GM18867 (cell line): ENCODE measurements at regions not wholly inside any gene's neighbourhood (a gene's known extent, or its start where the extent isn't known, plus 50 kb on each side); places are given as distances from the start of the nearest gene placed in this dataset.
A peak's percentile ranks its signal among the peaks of the same experiment; 100 is the strongest.
"Not testable (repeated sequence)": the region's sequence is repeated elsewhere in the genome, so short reads cannot be mapped to it uniquely, and the experiment has no call there.

ENCODE experiments used
- ATAC-seq: cut with Tn5 transposase; IDR thresholded peaks from one replicate; pipeline ENCODE4 v1.9.1; 2021; ENCODE audit warnings: mild to moderate bottlenecking, moderate library complexity; ENCODE audit not compliant: unreplicated experiment

- ATAC-seq: no peak
These were observed 171.8 kb upstream of the CLNK start for GRCh38 chr4:10856271-10856782.

GRCh38 chr4:10853196-10853595 is 168.6 kb upstream of the CLNK start:
- ATAC-seq: no peak

GRCh38 chr4:10841697-10842096 is 157.1 kb upstream of the CLNK start:
- no peak for ATAC-seq

- no peak for ATAC-seq
These were observed 152.6 kb upstream of the CLNK start for GRCh38 chr4:10837151-10837550.

GRCh38 chr4:10832806-10833628 is 148.4 kb upstream of the CLNK start:
- no peak for ATAC-seq

GRCh38 chr4:10831727-10832408 is 147.3 kb upstream of the CLNK start:
- ATAC-seq: no peak

- ATAC-seq: not testable (repeated sequence)
These were observed 144.5 kb upstream of the CLNK start for GRCh38 chr4:10828918-10829538.

- ATAC-seq: no peak
These were observed 137.3 kb upstream of the CLNK start for GRCh38 chr4:10821826-10822225.

GRCh38 chr4:10816571-10816970 is 132.0 kb upstream of the CLNK start:
- no peak for ATAC-seq

- no peak for ATAC-seq
These were observed 127.4 kb upstream of the CLNK start for GRCh38 chr4:10811991-10812390.

- no peak for ATAC-seq
These were observed 125.8 kb upstream of the CLNK start for GRCh38 chr4:10810411-10810810.

GRCh38 chr4:10809905-10810304 is 125.3 kb upstream of the CLNK start:
- ATAC-seq: peak; percentile 86

GRCh38 chr4:10808591-10808990 is 124.0 kb upstream of the CLNK start:
- ATAC-seq: no peak

- no peak for ATAC-seq
These were observed 122.5 kb upstream of the CLNK start for GRCh38 chr4:10806953-10807645.

GRCh38 chr4:10803713-10804343 is 119.3 kb upstream of the CLNK start:
- ATAC-seq: no peak

- no peak for ATAC-seq
These were observed 102.8 kb upstream of the CLNK start for GRCh38 chr4:10787365-10787764.

GRCh38 chr4:10784621-10785020 is 100.1 kb upstream of the CLNK start:
- ATAC-seq: no peak

- ATAC-seq: no peak
These were observed 98.8 kb upstream of the CLNK start for GRCh38 chr4:10783351-10783750.

- ATAC-seq: no peak
These were observed 97.2 kb upstream of the CLNK start for GRCh38 chr4:10781805-10782204.

- not testable (repeated sequence) for ATAC-seq
These were observed 96.2 kb upstream of the CLNK start for GRCh38 chr4:10780803-10781202.

- ATAC-seq: not testable (repeated sequence)
These were observed 90.6 kb upstream of the CLNK start for GRCh38 chr4:10775132-10775531.
